ENCODE measurements at regions not wholly inside any gene's neighbourhood (a gene's known extent, or its start where the extent isn't known, plus 50 kb on each side); places are given as distances from the start of the nearest gene placed in this dataset.

GRCh38 chr1:36622741-36623648 is 140.3 kb upstream of the CSF3R start:
- WGBS, 5 donors = 43 to 52% (median 45%) methylated on average over 12 to 13 of the region's 13 CpGs
- Histone ChIP-seq H3K27ac (no peak overlapping the region), H3K4me3 (no peak overlapping the region), H3K9me3 (no peaks in the 10 kb centered on the region), H3K4me1 (no peaks in the 10 kb centered on the region), H3K36me3 (no peaks in the 10 kb centered on the region), H3K27me3 (peaks cover 0 to 45% (median 0%) of the 10 kb centered on the region in 3 donors)
- peak; percentile 39 to 72 for DNase-seq
- intact Hi-C loops (cut with DNase I; ENCODE audit: low total_unique reads) = no loop called here
- TF ChIP-seq CTCF (IDR thresholded peaks at IDR 0.05) (no peak), EP300 (IDR thresholded peaks at IDR 0.05) (no peak), POLR2AphosphoS5 (IDR thresholded peaks at IDR 0.05) (no peak), POLR2A (IDR thresholded peaks at IDR 0.05) (no peak)

GRCh38 chr1:36621531-36621930 is 138.8 kb upstream of the CSF3R start:
- Histone ChIP-seq H3K9me3 (no peaks in the 10 kb centered on the region), H3K27me3 (peaks cover 0 to 34% (median 0%) of the 10 kb centered on the region in 3 donors), H3K36me3 (no peaks in the 10 kb centered on the region), H3K4me1 (no peaks in the 10 kb centered on the region), H3K27ac (no peak overlapping the region), H3K4me3 (no peak overlapping the region)
- no peak for DNase-seq
- intact Hi-C loops (cut with DNase I; ENCODE audit: low total_unique reads) = no loop called here
- no peak for TF ChIP-seq POLR2AphosphoS5 (IDR thresholded peaks at IDR 0.05)
- TF ChIP-seq POLR2A (IDR thresholded peaks at IDR 0.05) = no peak
- no peak for TF ChIP-seq EP300 (IDR thresholded peaks at IDR 0.05)
- TF ChIP-seq CTCF (IDR thresholded peaks at IDR 0.05) = no peak
- 88 to 100% (median 93%) methylated on average over 1 to 2 of the region's 2 CpGs for WGBS, 5 donors

- no peak overlapping the region for H3K27ac ChIP-seq
- intact Hi-C loops (cut with DNase I; ENCODE audit: low total_unique reads) = no loop called here
- no peaks in the 10 kb centered on the region for H3K4me1 ChIP-seq
- TF ChIP-seq EP300 (IDR thresholded peaks at IDR 0.05) (no peak), CTCF (IDR thresholded peaks at IDR 0.05) (no peak), POLR2AphosphoS5 (IDR thresholded peaks at IDR 0.05) (no peak), POLR2A (IDR thresholded peaks at IDR 0.05) (no peak)
- peaks cover 0 to 20% (median 0%) of the 10 kb centered on the region in 3 donors for H3K27me3 ChIP-seq
- no peaks in the 10 kb centered on the region for H3K9me3 ChIP-seq
- WGBS, 5 donors = 75 to 92% (median 89%) methylated on average over 5 of the region's 5 CpGs
- no peaks in the 10 kb centered on the region for H3K36me3 ChIP-seq
- no peak for DNase-seq
- H3K4me3 ChIP-seq = no peak overlapping the region
Measured at GRCh38 chr1:36620142-36620541, 137.4 kb upstream of the CSF3R start.

- 44 to 69% (median 53%) methylated on average over 6 of the region's 6 CpGs for WGBS, 5 donors
Measured at GRCh38 chr1:36614991-36615390, 132.3 kb upstream of the CSF3R start.

More at GRCh38 chr1:36614991-36615390, 132.3 kb upstream of the CSF3R start:
- Histone ChIP-seq H3K9me3 (no peaks in the 10 kb centered on the region), H3K27me3 (peaks cover 0 to 23% (median 0%) of the 10 kb centered on the region in 3 donors), H3K27ac (no peak overlapping the region), H3K4me1 (no peaks in the 10 kb centered on the region), H3K36me3 (no peaks in the 10 kb centered on the region), H3K4me3 (no peak overlapping the region)
- no peak for DNase-seq
- no peak for TF ChIP-seq CTCF (IDR thresholded peaks at IDR 0.05)
- no peak for TF ChIP-seq POLR2AphosphoS5 (IDR thresholded peaks at IDR 0.05)
- TF ChIP-seq POLR2A (IDR thresholded peaks at IDR 0.05) = no peak
- no peak for TF ChIP-seq EP300 (IDR thresholded peaks at IDR 0.05)
- intact Hi-C loops (cut with DNase I; ENCODE audit: low total_unique reads) = no loop called here
